GM23338 (cell line): ENCODE measurements at regions not wholly inside any gene's neighbourhood (a gene's known extent, or its start where the extent isn't known, plus 50 kb on each side); places are given as distances from the start of the nearest gene placed in this dataset.

Source experiments
- ATAC-seq: fragments of 200-7000 bp; cut with Tn5 transposase; 3 replicates; pipeline ENCODE4 v1.9.1; 2020
- DNase-seq: peaks from one replicate; pipeline ENCODE4 v3.0.0-alpha.2; 2015; ENCODE audit warnings: low spot score
- H2AFZ ChIP-seq: fragments of 200-600 bp; sonication (generic); 2 replicates; pipeline ENCODE4 v1.8.0; 2016; ENCODE audit warnings: antibody characterized with exemption, mild to moderate bottlenecking, moderate library complexity
- H3F3A ChIP-seq: fragments of 200-600 bp; sonication (generic); replicated peaks from 2 replicates; pipeline ENCODE4 v1.8.0; 2017; ENCODE audit warnings: antibody characterized with exemption, mixed run types, low read depth
- H3K27ac ChIP-seq: fragments of 200-600 bp; sonication (generic); 2 replicates; pipeline ENCODE4 v1.6.1; 2016; ENCODE audit warnings: low read depth
- H3K27me3 ChIP-seq: fragments of 200-600 bp; sonication (generic); 2 replicates; pipeline ENCODE4 v1.8.0; 2016; ENCODE audit warnings: mild to moderate bottlenecking, mixed run types, moderate library complexity; ENCODE audit not compliant: insufficient read depth
- H3K36me3 ChIP-seq: fragments of 200-600 bp; sonication (generic); 2 replicates; pipeline ENCODE4 v1.8.0; 2016; ENCODE audit warnings: mild to moderate bottlenecking; ENCODE audit not compliant: insufficient read depth
- H3K4me1 ChIP-seq: fragments of 200-600 bp; sonication (generic); 2 replicates; pipeline ENCODE4 v1.8.0; 2016; ENCODE audit warnings: mild to moderate bottlenecking, moderate library complexity; ENCODE audit not compliant: insufficient read depth
- H3K4me2 ChIP-seq: fragments of 200-600 bp; sonication (generic); 2 replicates; pipeline ENCODE4 v1.7.1; 2017; ENCODE audit warnings: mixed run types
- H3K4me3 ChIP-seq: fragments of 200-600 bp; sonication (generic); 2 replicates; pipeline ENCODE4 v1.6.1; 2016; ENCODE audit warnings: mixed run types
- H3K79me2 ChIP-seq: fragments of 200-600 bp; sonication (generic); replicated peaks from 2 replicates; pipeline ENCODE4 v1.8.0; 2017; ENCODE audit warnings: mild to moderate bottlenecking; ENCODE audit not compliant: insufficient read depth
- H3K9me2 ChIP-seq: fragments of 200-600 bp; sonication (generic); 2 replicates; pipeline ENCODE4 v1.8.0; 2017; ENCODE audit not compliant: insufficient read depth
- H4K20me1 ChIP-seq: fragments of 200-600 bp; sonication (generic); replicated peaks from 2 replicates; pipeline ENCODE4 v1.8.0; 2017; ENCODE audit warnings: mild to moderate bottlenecking; ENCODE audit not compliant: insufficient read depth
- H3K27ac Mint-ChIP-seq: 2 replicates; pipeline ENCODE4 v1.8.0; 2020; ENCODE audit warnings: inconsistent platforms, mild to moderate bottlenecking, moderate library complexity, mixed read lengths
- H3K27me3 Mint-ChIP-seq: 3 replicates; pipeline ENCODE4 v1.8.0; 2022; ENCODE audit warnings: low read depth, mild to moderate bottlenecking, moderate library complexity, mixed read lengths, inconsistent platforms; ENCODE audit not compliant: insufficient read depth, poor library complexity
- H3K36me3 Mint-ChIP-seq: 3 replicates; pipeline ENCODE4 v1.8.0; 2021; ENCODE audit warnings: low read depth, mild to moderate bottlenecking, inconsistent platforms, moderate library complexity, mixed read lengths
- H3K4me1 Mint-ChIP-seq: 3 replicates; pipeline ENCODE4 v1.8.0; 2020; ENCODE audit warnings: mild to moderate bottlenecking, inconsistent platforms, mixed read lengths
- H3K4me3 Mint-ChIP-seq: 3 replicates; pipeline ENCODE4 v1.8.0; 2021; ENCODE audit warnings: moderate library complexity, mild to moderate bottlenecking, inconsistent platforms, mixed read lengths
- H3K9me3 Mint-ChIP-seq: 3 replicates; pipeline ENCODE4 v1.8.0; 2020; ENCODE audit warnings: moderate library complexity, mild to moderate bottlenecking, inconsistent platforms, mixed read lengths
- CREB1 ChIP-seq: fragments of 250-450 bp; sonication (Bioruptor Pico); IDR thresholded peaks from 2 replicates; pipeline ENCODE4 v1.5.0; 2020; ENCODE audit warnings: low read depth, mild to moderate bottlenecking, moderate library complexity
- EZH2 ChIP-seq: fragments of 200-600 bp; sonication (generic); IDR thresholded peaks from one replicate; pipeline ENCODE4 v1.8.0; 2017; ENCODE audit warnings: antibody characterized with exemption, mild to moderate bottlenecking, low read depth; ENCODE audit not compliant: unreplicated experiment
- JUNB ChIP-seq: IDR thresholded peaks from one replicate; pipeline ENCODE4 v1.6.1; 2016; ENCODE audit warnings: antibody characterized with exemption; ENCODE audit not compliant: unreplicated experiment
- NANOG ChIP-seq: IDR thresholded peaks from 2 replicates; pipeline ENCODE4 v1.6.1; 2016; ENCODE audit warnings: antibody characterized with exemption, borderline replicate concordance
- POLR2AphosphoS5 ChIP-seq: IDR thresholded peaks from 2 replicates; pipeline ENCODE4 v1.6.1; 2016; ENCODE audit warnings: antibody characterized with exemption, low read depth
- REST ChIP-seq: IDR thresholded peaks from one replicate; pipeline ENCODE4 v1.6.1; 2018; ENCODE audit warnings: antibody characterized with exemption; ENCODE audit not compliant: unreplicated experiment
- STAT1 ChIP-seq: IDR thresholded peaks from one replicate; pipeline ENCODE4 v1.6.1; 2016; ENCODE audit warnings: antibody characterized with exemption; ENCODE audit not compliant: unreplicated experiment
- TF ChIP-seq, protein P1 (sequence below): fragments of 250-450 bp; sonication (Bioruptor Pico); IDR thresholded peaks from 2 replicates; pipeline ENCODE4 v1.5.0; 2020; ENCODE audit warnings: mild to moderate bottlenecking, moderate library complexity

DNA sequence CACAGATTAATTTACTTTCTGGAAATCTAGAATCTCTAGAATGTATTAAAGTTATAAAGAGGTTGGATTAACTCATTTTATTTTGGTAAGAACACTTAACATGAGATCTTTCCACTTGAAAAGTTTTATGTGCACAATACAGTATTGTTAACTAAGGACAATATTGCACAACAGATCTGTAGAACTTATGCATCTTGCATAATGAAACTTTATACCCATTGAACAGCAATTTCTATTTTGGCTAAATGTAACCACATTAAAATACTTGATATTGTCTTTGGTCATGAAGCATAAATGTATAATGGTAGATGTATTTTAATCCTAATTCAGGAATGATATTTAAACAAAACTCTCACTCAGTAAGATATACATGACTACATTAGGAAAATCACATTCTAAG, 203.8 kb downstream of the SNX19 start:
- Histone ChIP-seq H3K36me3 (no peaks in the 10 kb centered on the region), H3K4me3 (no peak overlapping the region), H3K79me2 (no peaks in the 10 kb centered on the region), H3K27ac (no peak overlapping the region), H3F3A (no peaks in the 10 kb centered on the region), H4K20me1 (no peaks in the 10 kb centered on the region), H3K4me1 (no peaks in the 10 kb centered on the region), H2AFZ (no peak overlapping the region), H3K9me2 (peaks cover 5% of the 10 kb centered on the region; the same call in 1 of the 2 replicates), H3K27me3 (no peaks in the 10 kb centered on the region), H3K4me2 (no peak overlapping the region)
- no peak for ATAC-seq
- TF ChIP-seq CREB1 (no peak), REST (no peak)
- Mint-ChIP-seq H3K4me3 (no peak overlapping the region), H3K27ac (no peak overlapping the region), H3K9me3 (peaks cover 3% of the 10 kb centered on the region; the same call in 2 of the 3 replicates), H3K36me3 (no peaks in the 10 kb centered on the region), H3K27me3 (peaks cover 9% of the 10 kb centered on the region), H3K4me1 (peaks cover 2% of the 10 kb centered on the region; the same call in 2 of the 3 replicates)
- no peak for DNase-seq

DNA sequence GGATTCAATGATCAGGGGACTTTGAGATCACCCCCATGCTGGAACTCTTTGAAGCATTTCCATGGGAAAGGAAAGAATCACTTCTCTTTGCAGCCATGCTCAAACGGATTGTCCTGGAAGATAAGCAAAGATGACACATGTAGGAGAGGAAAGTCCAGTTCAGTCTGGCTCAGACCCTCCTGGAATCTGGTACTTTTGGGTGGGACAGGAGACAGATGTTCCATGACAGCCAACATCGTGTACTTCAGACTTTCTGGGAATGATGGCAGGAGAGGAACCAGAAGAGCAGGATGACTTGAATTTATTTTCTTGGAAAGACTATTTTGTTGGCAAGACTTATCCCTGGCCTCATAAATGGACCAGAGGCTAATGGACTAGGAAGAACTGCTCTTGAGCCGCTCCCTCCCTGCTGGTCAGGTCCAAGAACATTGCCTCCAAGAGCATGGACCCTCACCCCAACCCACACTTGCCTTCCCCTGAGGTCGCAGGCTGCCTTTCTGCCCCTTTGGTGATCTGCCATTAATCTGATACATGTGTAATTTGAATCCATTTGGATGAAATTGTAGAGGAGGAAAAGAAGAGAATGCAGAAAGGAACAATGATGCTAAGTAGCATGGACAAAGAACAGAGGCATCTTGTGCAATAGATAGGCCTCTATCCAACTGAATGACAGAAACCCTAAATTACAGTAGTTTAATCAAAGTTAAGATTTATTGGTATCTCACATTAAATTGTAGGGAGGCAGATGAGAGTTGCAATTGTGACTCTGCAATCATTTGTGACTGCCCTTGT, 201.0 kb downstream of the SNX19 start:
- Histone ChIP-seq H3K9me2 (peaks cover 5% of the 10 kb centered on the region; the same call in 1 of the 2 replicates), H3K27me3 (no peaks in the 10 kb centered on the region), H3K79me2 (no peaks in the 10 kb centered on the region), H3K4me2 (no peak overlapping the region), H3K4me3 (no peak overlapping the region), H3F3A (no peaks in the 10 kb centered on the region), H4K20me1 (no peaks in the 10 kb centered on the region), H3K4me1 (no peaks in the 10 kb centered on the region), H2AFZ (no peak overlapping the region), H3K27ac (no peak overlapping the region), H3K36me3 (no peaks in the 10 kb centered on the region)
- peaks cover 6% of the 10 kb centered on the region for H3K27me3 Mint-ChIP-seq
- no peaks in the 10 kb centered on the region for H3K9me3 Mint-ChIP-seq
- no peak overlapping the region for H3K27ac Mint-ChIP-seq
- peaks cover 2% of the 10 kb centered on the region; the same call in 1 of the 3 replicates for H3K4me1 Mint-ChIP-seq
- ATAC-seq (no peak), DNase-seq (no peak)
- H3K36me3 Mint-ChIP-seq, result no peaks in the 10 kb centered on the region
- H3K4me3 Mint-ChIP-seq, result no peak overlapping the region
- TF ChIP-seq JUNB (no peak), POLR2AphosphoS5 (no peak), STAT1 (no peak), EZH2 (no peak), CREB1 (no peak), NANOG (no peak)
- TF ChIP-seq, protein P1, sequence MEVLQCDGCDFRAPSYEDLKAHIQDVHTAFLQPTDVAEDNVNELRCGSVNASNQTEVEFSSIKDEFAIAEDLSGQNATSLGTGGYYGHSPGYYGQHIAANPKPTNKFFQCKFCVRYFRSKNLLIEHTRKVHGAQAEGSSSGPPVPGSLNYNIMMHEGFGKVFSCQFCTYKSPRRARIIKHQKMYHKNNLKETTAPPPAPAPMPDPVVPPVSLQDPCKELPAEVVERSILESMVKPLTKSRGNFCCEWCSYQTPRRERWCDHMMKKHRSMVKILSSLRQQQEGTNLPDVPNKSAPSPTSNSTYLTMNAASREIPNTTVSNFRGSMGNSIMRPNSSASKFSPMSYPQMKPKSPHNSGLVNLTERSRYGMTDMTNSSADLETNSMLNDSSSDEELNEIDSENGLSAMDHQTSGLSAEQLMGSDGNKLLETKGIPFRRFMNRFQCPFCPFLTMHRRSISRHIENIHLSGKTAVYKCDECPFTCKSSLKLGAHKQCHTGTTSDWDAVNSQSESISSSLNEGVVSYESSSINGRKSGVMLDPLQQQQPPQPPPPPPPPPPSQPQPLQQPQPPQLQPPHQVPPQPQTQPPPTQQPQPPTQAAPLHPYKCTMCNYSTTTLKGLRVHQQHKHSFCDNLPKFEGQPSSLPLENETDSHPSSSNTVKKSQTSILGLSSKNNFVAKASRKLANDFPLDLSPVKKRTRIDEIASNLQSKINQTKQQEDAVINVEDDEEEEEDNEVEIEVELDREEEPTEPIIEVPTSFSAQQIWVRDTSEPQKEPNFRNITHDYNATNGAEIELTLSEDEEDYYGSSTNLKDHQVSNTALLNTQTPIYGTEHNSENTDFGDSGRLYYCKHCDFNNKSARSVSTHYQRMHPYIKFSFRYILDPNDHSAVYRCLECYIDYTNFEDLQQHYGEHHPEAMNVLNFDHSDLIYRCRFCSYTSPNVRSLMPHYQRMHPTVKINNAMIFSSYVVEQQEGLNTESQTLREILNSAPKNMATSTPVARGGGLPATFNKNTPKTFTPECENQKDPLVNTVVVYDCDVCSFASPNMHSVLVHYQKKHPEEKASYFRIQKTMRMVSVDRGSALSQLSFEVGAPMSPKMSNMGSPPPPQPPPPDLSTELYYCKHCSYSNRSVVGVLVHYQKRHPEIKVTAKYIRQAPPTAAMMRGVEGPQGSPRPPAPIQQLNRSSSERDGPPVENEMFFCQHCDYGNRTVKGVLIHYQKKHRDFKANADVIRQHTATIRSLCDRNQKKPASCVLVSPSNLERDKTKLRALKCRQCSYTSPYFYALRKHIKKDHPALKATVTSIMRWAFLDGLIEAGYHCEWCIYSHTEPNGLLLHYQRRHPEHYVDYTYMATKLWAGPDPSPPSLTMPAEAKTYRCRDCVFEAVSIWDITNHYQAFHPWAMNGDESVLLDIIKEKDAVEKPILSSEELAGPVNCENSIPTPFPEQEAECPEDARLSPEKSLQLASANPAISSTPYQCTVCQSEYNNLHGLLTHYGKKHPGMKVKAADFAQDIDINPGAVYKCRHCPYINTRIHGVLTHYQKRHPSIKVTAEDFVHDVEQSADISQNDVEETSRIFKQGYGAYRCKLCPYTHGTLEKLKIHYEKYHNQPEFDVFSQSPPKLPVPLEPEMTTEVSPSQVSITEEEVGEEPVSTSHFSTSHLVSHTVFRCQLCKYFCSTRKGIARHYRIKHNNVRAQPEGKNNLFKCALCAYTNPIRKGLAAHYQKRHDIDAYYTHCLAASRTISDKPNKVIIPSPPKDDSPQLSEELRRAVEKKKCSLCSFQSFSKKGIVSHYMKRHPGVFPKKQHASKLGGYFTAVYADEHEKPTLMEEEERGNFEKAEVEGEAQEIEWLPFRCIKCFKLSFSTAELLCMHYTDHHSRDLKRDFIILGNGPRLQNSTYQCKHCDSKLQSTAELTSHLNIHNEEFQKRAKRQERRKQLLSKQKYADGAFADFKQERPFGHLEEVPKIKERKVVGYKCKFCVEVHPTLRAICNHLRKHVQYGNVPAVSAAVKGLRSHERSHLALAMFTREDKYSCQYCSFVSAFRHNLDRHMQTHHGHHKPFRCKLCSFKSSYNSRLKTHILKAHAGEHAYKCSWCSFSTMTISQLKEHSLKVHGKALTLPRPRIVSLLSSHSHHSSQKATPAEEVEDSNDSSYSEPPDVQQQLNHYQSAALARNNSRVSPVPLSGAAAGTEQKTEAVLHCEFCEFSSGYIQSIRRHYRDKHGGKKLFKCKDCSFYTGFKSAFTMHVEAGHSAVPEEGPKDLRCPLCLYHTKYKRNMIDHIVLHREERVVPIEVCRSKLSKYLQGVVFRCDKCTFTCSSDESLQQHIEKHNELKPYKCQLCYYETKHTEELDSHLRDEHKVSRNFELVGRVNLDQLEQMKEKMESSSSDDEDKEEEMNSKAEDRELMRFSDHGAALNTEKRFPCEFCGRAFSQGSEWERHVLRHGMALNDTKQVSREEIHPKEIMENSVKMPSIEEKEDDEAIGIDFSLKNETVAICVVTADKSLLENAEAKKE (CRISPR knock-in tag), result no peak
